HCT116 (cell line): ENCODE measurements at regions not wholly inside any gene's neighbourhood (a gene's known extent, or its start where the extent isn't known, plus 50 kb on each side); places are given as distances from the start of the nearest gene placed in this dataset.

Experiments used
- ATAC-seq: fragments of 200-7000 bp; cut with Tn5 transposase; 2 replicates; pipeline ENCODE4 v1.9.1; 2020; ENCODE audit warnings: mild to moderate bottlenecking, moderate library complexity
- BruUV-seq: library from RNA; stranded (reverse); fragments of 400-500 nt; replicated peaks from 2 replicates; lab custom pipeline; 2021; lab: Mats Ljungman, UMichigan
- CTCF ChIA-PET: fragments of 300-600 bp; sonication (Branson Sonifier 250); formaldehyde crosslinking; loops from one replicate; lab custom pipeline; 2021; ENCODE audit warnings: antibody characterized with exemption; lab: Charles Lee
- POLR2A ChIA-PET: fragments of 300-600, 350-600 bp; sonication (Branson Sonifier 250); formaldehyde crosslinking; loops from one replicate; lab custom pipeline; 2021; ENCODE audit warnings: antibody characterized with exemption; lab: Charles Lee
- RAD21 ChIA-PET, 2 experiments: fragments of 300-600 bp; sonication (Branson Sonifier 250); formaldehyde crosslinking; loops; one replicate each; lab custom pipeline; 2023; ENCODE audit warnings: low total read pairs in 2 of 2; ENCODE audit not compliant: uncharacterized antibody in 2 of 2, unreplicated experiment in 2 of 2, low non-redundant PET in 1 of 2; lab: Charles Lee
- DNase-seq: peaks from one replicate; pipeline ENCODE4 v3.0.0-alpha.2; 2010; ENCODE audit warnings: low read depth, low spot score
- H2AFZ ChIP-seq: fragments of 200-600 bp; shearing (Covaris generic), sonication (generic); 2 replicates; pipeline ENCODE4 v1.6.1; 2017; ENCODE audit warnings: low read depth, mixed run types, mixed read lengths, antibody characterized with exemption, low read length; ENCODE audit not compliant: poor library complexity, severe bottlenecking
- H3K27ac ChIP-seq: 2 replicates; pipeline ENCODE4 v1.5.1; 2012; ENCODE audit warnings: low read depth, low read length
- H3K27me3 ChIP-seq: fragments of 200-600 bp; sonication (generic); 2 replicates; pipeline ENCODE4 v1.6.1; 2016; ENCODE audit warnings: mixed run types, low read length, mixed read lengths; ENCODE audit not compliant: insufficient read depth
- H3K36me3 ChIP-seq, 2 experiments: fragments of 200-500 bp in 1 of 2; fragments of 200-600 bp in 1 of 2; sonication (Bioruptor generic) in 1 of 2; sonication (generic) in 1 of 2; 2 replicates each; pipeline versions ENCODE4 v1.5.1 to v1.6.1; 2014 to 2016; ENCODE audit warnings: low read length in 2 of 2, inconsistent platforms in 1 of 2, mixed read lengths in 1 of 2, mixed run types in 1 of 2; ENCODE audit not compliant: insufficient read depth in 2 of 2, control insufficient read depth in 1 of 2
- H3K4me1 ChIP-seq, 2 experiments: fragments of 200-600 bp in 1 of 2; sonication (generic) in 1 of 2; 2 replicates each; pipeline versions ENCODE4 v1.5.1 to v1.6.1; 2012 to 2017; ENCODE audit warnings: low read length in 2 of 2, inconsistent platforms in 1 of 2, mild to moderate bottlenecking in 1 of 2, mixed read lengths in 1 of 2, mixed run types in 1 of 2, moderate library complexity in 1 of 2; ENCODE audit not compliant: insufficient read depth in 2 of 2, control insufficient read depth in 1 of 2
- H3K4me2 ChIP-seq: fragments of 200-600 bp; sonication (generic); 2 replicates; pipeline ENCODE4 v1.6.1; 2017; ENCODE audit warnings: mixed run types, low read length, mixed read lengths
- H3K4me3 ChIP-seq, 2 experiments: fragments of 200-600 bp in 1 of 2; sonication (generic) in 1 of 2; replicated peaks in 1 of 2; 2 replicates each; pipeline ENCODE4 v1.5.1; 2011 to 2016; ENCODE audit warnings: low read length in 2 of 2, control low read depth in 1 of 2, low read depth in 1 of 2, mild to moderate bottlenecking in 1 of 2, mixed read lengths in 1 of 2, mixed run types in 1 of 2
- H3K79me2 ChIP-seq: fragments of 200-600 bp; sonication (generic); 2 replicates; pipeline ENCODE4 v1.6.1; 2017; ENCODE audit warnings: mild to moderate bottlenecking, mixed run types, low read length, moderate library complexity, mixed read lengths; ENCODE audit not compliant: insufficient read depth
- H3K9ac ChIP-seq: fragments of 200-600 bp; sonication (generic); 2 replicates; pipeline ENCODE4 v1.6.1; 2016; ENCODE audit warnings: low read length, mixed read lengths
- H3K9me2 ChIP-seq: fragments of 200-600 bp; sonication (generic), shearing (Covaris generic); 2 replicates; pipeline ENCODE4 v1.6.1; 2017; ENCODE audit warnings: mixed run types, mild to moderate bottlenecking, moderate library complexity; ENCODE audit not compliant: insufficient read depth
- H3K9me3 ChIP-seq, 2 experiments: fragments of 200-500 bp in 1 of 2; fragments of 200-600 bp in 1 of 2; sonication (Bioruptor generic) in 1 of 2; sonication (generic) in 1 of 2; 2 replicates each; pipeline ENCODE4 v1.6.1; 2014 to 2017; ENCODE audit warnings: low read length in 2 of 2, mixed read lengths in 2 of 2, inconsistent platforms in 1 of 2, low read depth in 1 of 2, mild to moderate bottlenecking in 1 of 2, mixed run types in 1 of 2, moderate library complexity in 1 of 2; ENCODE audit not compliant: control insufficient read depth in 1 of 2, insufficient read depth in 1 of 2
- H4K20me1 ChIP-seq: fragments of 200-600 bp; sonication (generic), shearing (Covaris generic); 2 replicates; pipeline ENCODE4 v1.6.1; 2017; ENCODE audit warnings: mixed run types, mild to moderate bottlenecking, moderate library complexity; ENCODE audit not compliant: insufficient read depth
- ATF3 ChIP-seq: IDR thresholded peaks from 2 replicates; pipeline ENCODE4 v1.6.1; 2012
- CBX3 ChIP-seq: IDR thresholded peaks from 2 replicates; pipeline ENCODE4 v1.6.1; 2012; ENCODE audit warnings: low read depth
- CTCF ChIP-seq, 3 experiments: fragments of 200-600 bp in 1 of 3; sonication (generic) in 1 of 3; IDR thresholded peaks in 2 of 3; conservative IDR thresholded peaks in 1 of 3; 2 replicates each; pipeline ENCODE4 v1.5.1; 2012 to 2017; ENCODE audit warnings: low read depth in 2 of 3, low read length in 2 of 3, antibody characterized with exemption in 1 of 3, borderline replicate concordance in 1 of 3, control low read depth in 1 of 3, mild to moderate bottlenecking in 1 of 3, mixed read lengths in 1 of 3, mixed run types in 1 of 3, moderate library complexity in 1 of 3; ENCODE audit not compliant: insufficient read depth in 1 of 3
- EZH2phosphoT487 ChIP-seq: fragments of 200-600 bp; IDR thresholded peaks from 2 replicates; pipeline ENCODE4 v1.6.1; 2018; ENCODE audit warnings: antibody characterized with exemption, borderline replicate concordance
- FOSL1 ChIP-seq: IDR thresholded peaks from 2 replicates; pipeline ENCODE4 v1.6.1; 2012; ENCODE audit warnings: low read depth
- JUND ChIP-seq: IDR thresholded peaks from 2 replicates; pipeline ENCODE4 v1.6.1; 2012
- POLR2A ChIP-seq: IDR thresholded peaks from 2 replicates; pipeline ENCODE4 v1.7.0; 2011; ENCODE audit warnings: borderline replicate concordance; ENCODE audit not compliant: insufficient read depth, insufficient read length; ENCODE audit errors: extremely low read depth
- POLR2AphosphoS5 ChIP-seq: IDR thresholded peaks from 2 replicates; pipeline ENCODE4 v1.6.1; 2011; ENCODE audit warnings: mild to moderate bottlenecking, low read depth, low read length, moderate library complexity
- RAD21 ChIP-seq: IDR thresholded peaks from 2 replicates; pipeline ENCODE4 v1.6.1; 2012; ENCODE audit warnings: low read depth, mild to moderate bottlenecking
- SIN3A ChIP-seq: IDR thresholded peaks from 2 replicates; pipeline ENCODE4 v1.6.1; 2012; ENCODE audit warnings: low read depth
- SP1 ChIP-seq: IDR thresholded peaks from 2 replicates; pipeline ENCODE4 v1.6.1; 2012; ENCODE audit warnings: low read depth
- YY1 ChIP-seq: IDR thresholded peaks from 2 replicates; pipeline ENCODE4 v1.6.1; 2011; ENCODE audit warnings: low read length, low read depth, moderate library complexity, mild to moderate bottlenecking; ENCODE audit not compliant: insufficient replicate concordance; ENCODE audit errors: extremely low read depth
- ZBTB33 ChIP-seq: IDR thresholded peaks from 2 replicates; pipeline ENCODE4 v1.6.1; 2011; ENCODE audit warnings: mild to moderate bottlenecking, low read length, moderate library complexity; ENCODE audit not compliant: insufficient replicate concordance; ENCODE audit errors: extremely low read depth
- ZNF274 ChIP-seq: fragments of 200-500 bp; sonication (Bioruptor generic); IDR thresholded peaks from 2 replicates; pipeline ENCODE4 v1.6.1; 2014; ENCODE audit warnings: mild to moderate bottlenecking, low read depth, low read length, inconsistent platforms
- intact Hi-C: fragments of 100-400 bp; cut with micrococcal nuclease; formaldehyde crosslinking; loops from 2 replicates; pipeline ENCODE4 v1.10.0; 2022

- no TSS peak for BruUV-seq
- intact Hi-C loops: no loop called here
These were observed 66.5 kb downstream of the FAM9B start for GRCh38 chrX:8967461-8967860.

GRCh38 chrX:8960957-8961468 lies 72.9 kb downstream of the FAM9B start:
- BruUV-seq: no TSS peak
- ATAC-seq: no peak

More at GRCh38 chrX:8967461-8967860, 66.5 kb downstream of the FAM9B start:
- Histone ChIP-seq H4K20me1 (no peaks in the 10 kb centered on the region), H3K4me2 (no peak overlapping the region), H3K27me3 (no peaks in the 10 kb centered on the region), H3K4me1 (no peaks in the 10 kb centered on the region), H3K36me3 (no peaks in the 10 kb centered on the region), H3K4me3 (no peak overlapping the region)
- DNase-seq (no peak), ATAC-seq (no peak)
- RAD21 ChIA-PET: no interaction called here
- TF ChIP-seq CBX3: no peak
- no peak for TF ChIP-seq RAD21
- no peak for TF ChIP-seq POLR2AphosphoS5
- no peak for TF ChIP-seq JUND
- TF ChIP-seq YY1: no peak
- no peak for TF ChIP-seq POLR2A
- no peak for TF ChIP-seq ZBTB33
- TF ChIP-seq EZH2phosphoT487: no peak
- TF ChIP-seq SP1: no peak
- TF ChIP-seq, all 23 proteins: peak for 0
- ChIA-PET POLR2A (no interaction called here), CTCF (no interaction called here)
- Histone ChIP-seq H3K79me2 (no peaks in the 10 kb centered on the region), H2AFZ (no peak overlapping the region), H3K27ac (no peak overlapping the region), H3K9ac (no peak overlapping the region), H3K9me3 (no peaks in the 10 kb centered on the region), H3K9me2 (no peaks in the 10 kb centered on the region)

More at GRCh38 chrX:8960957-8961468, 72.9 kb downstream of the FAM9B start:
- no peaks in the 10 kb centered on the region for H3K36me3 ChIP-seq
- DNase-seq: no peak
- POLR2A ChIA-PET: no interaction called here
- TF ChIP-seq SIN3A: no peak
- TF ChIP-seq JUND: no peak
- TF ChIP-seq POLR2A: no peak
- no peak for TF ChIP-seq FOSL1
- TF ChIP-seq CTCF (IDR thresholded peaks at IDR 0.05 in 2 of 3, conservative IDR thresholded peaks at IDR 0.05 in 1 of 3; ENCODE audit: borderline replicate concordance in 1 of 3, insufficient read depth in 1 of 3, low read depth in 2 of 3, low read length in 2 of 3): no peak
- TF ChIP-seq ZNF274: no peak
- no peak for TF ChIP-seq POLR2AphosphoS5
- TF ChIP-seq ATF3: no peak
- TF ChIP-seq CBX3: no peak
- TF ChIP-seq YY1: no peak
- TF ChIP-seq, all 23 proteins: peak for 0
- RAD21 ChIA-PET: no interaction called here
- H3K27ac ChIP-seq: no peak overlapping the region
- H4K20me1 ChIP-seq: no peaks in the 10 kb centered on the region
- intact Hi-C loops: no loop called here
- no peak overlapping the region for H2AFZ ChIP-seq
- no peak overlapping the region for H3K9ac ChIP-seq
- no peaks in the 10 kb centered on the region for H3K79me2 ChIP-seq
- H3K27me3 ChIP-seq: no peaks in the 10 kb centered on the region
- H3K9me3 ChIP-seq: no peaks in the 10 kb centered on the region
- no peak overlapping the region for H3K4me3 ChIP-seq
- CTCF ChIA-PET: no interaction called here
- H3K9me2 ChIP-seq: no peaks in the 10 kb centered on the region
- no peaks in the 10 kb centered on the region for H3K4me1 ChIP-seq
- H3K4me2 ChIP-seq: no peak overlapping the region
